DND-41 (cell line): ENCODE measurements at regions not wholly inside any gene's neighbourhood (a gene's known extent, or its start where the extent isn't known, plus 50 kb on each side); places are given as distances from the start of the nearest gene placed in this dataset.

Experiments
- EZH2 ChIP-seq: IDR thresholded peaks from 3 replicates; pipeline ENCODE4 v1.6.1; 2012; ENCODE audit warnings: borderline replicate concordance, low read depth, mild to moderate bottlenecking, moderate library complexity, low read length, inconsistent platforms; ENCODE audit not compliant: severe bottlenecking
- TF ChIP-seq, protein P1 (sequence below): IDR thresholded peaks from 2 replicates; pipeline ENCODE4 v1.5.1; 2012; ENCODE audit warnings: borderline replicate concordance, low read length, moderate library complexity, mild to moderate bottlenecking; ENCODE audit not compliant: poor library complexity, severe bottlenecking; ENCODE audit errors: extremely low read depth

DNA sequence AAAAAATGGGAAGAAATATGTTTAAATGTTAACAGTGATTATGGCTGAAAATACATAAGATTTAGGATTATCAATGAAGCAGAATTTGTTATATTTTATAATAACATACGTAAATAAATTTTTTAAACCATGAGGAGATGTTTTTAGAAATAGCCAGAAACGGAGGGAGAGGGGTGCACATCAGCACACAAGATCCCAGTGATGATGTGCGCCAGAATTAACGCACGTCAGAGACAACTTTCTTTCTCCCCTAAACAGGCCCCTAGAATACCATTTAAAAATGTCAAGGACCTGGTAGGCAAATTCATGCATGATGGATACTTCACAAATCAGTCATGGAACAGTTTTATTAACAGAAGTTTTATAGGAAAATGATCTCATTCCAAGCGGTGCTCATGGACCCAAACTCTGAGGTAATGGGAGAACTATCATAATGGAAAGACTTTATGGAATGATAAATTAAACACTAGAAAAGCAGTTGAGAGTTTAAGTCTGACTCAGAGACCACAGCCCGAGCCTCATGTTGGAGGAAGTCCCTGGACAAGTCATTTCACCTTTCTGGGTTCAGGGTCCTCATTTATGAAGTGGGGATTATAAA is 258.9 kb upstream of the GAS1 start:
- TF ChIP-seq, protein P1, sequence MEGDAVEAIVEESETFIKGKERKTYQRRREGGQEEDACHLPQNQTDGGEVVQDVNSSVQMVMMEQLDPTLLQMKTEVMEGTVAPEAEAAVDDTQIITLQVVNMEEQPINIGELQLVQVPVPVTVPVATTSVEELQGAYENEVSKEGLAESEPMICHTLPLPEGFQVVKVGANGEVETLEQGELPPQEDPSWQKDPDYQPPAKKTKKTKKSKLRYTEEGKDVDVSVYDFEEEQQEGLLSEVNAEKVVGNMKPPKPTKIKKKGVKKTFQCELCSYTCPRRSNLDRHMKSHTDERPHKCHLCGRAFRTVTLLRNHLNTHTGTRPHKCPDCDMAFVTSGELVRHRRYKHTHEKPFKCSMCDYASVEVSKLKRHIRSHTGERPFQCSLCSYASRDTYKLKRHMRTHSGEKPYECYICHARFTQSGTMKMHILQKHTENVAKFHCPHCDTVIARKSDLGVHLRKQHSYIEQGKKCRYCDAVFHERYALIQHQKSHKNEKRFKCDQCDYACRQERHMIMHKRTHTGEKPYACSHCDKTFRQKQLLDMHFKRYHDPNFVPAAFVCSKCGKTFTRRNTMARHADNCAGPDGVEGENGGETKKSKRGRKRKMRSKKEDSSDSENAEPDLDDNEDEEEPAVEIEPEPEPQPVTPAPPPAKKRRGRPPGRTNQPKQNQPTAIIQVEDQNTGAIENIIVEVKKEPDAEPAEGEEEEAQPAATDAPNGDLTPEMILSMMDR = no peak
- TF ChIP-seq EZH2 = no peak
